ENCODE measurements at regions not wholly inside any gene's neighbourhood (a gene's known extent, or its start where the extent isn't known, plus 50 kb on each side); places are given as distances from the start of the nearest gene placed in this dataset.

DNA sequence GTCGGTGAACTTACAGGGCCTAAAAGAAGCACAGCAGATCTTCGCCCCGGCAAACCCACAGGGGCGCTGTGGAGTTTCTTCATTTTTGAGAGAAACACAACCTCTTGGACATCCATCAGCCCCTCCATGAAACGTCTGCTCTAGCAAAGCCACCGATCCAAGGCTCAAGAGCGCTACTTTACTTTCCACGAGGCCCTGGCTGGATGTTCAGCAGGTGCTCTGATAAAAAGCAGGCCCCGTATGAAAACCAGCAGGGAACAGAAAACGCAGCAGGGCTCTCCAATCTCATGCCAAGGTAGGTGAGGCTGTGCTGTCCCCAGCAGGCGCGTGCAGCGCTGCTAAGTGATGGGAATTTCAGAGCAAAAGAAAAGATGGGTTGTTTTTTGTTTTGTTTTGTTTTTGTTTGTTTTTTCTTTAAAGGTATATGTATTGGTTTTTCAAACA is 86.7 kb downstream of the IRS2 start:
- TF ChIP-seq MEF2A (IDR thresholded peaks at IDR 0.05; ENCODE audit: insufficient read depth, low read depth, low read length) = no peak
- TF ChIP-seq CTCF (IDR thresholded peaks at IDR 0.05 in 2 of 3, conservative IDR thresholded peaks at IDR 0.05 in 1 of 3; ENCODE audit: control insufficient read depth in 2 of 3, extremely low read depth in 1 of 3, insufficient read depth in 1 of 3, low read depth in 3 of 3, low read length in 3 of 3) = no peak

Data from GM12878 (cell line).